ENCODE measurements at regions not wholly inside any gene's neighbourhood (a gene's known extent, or its start where the extent isn't known, plus 50 kb on each side); places are given as distances from the start of the nearest gene placed in this dataset.

DNA sequence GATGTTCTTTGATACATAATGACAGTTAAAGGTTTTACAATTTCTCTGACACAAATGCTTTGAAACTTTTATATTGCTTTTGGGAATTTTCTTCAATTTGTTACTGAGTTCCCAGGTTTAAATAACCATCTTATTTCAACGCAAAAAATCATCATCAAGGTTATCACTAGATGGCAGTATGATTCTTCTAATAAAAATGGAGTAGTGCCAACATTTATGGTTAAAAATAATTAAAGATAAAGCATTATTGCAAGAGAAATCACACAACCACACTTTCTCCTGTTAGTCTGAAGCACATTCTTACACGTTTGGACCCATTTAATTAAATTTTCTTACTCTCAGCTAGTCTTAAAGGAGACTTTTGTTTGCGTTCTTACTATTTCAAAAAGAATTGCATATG is 611.3 kb upstream of the CPXCR1 start:
- no peak for TF ChIP-seq POLR2A (IDR thresholded peaks at IDR 0.05)
- TF ChIP-seq, protein P1, sequence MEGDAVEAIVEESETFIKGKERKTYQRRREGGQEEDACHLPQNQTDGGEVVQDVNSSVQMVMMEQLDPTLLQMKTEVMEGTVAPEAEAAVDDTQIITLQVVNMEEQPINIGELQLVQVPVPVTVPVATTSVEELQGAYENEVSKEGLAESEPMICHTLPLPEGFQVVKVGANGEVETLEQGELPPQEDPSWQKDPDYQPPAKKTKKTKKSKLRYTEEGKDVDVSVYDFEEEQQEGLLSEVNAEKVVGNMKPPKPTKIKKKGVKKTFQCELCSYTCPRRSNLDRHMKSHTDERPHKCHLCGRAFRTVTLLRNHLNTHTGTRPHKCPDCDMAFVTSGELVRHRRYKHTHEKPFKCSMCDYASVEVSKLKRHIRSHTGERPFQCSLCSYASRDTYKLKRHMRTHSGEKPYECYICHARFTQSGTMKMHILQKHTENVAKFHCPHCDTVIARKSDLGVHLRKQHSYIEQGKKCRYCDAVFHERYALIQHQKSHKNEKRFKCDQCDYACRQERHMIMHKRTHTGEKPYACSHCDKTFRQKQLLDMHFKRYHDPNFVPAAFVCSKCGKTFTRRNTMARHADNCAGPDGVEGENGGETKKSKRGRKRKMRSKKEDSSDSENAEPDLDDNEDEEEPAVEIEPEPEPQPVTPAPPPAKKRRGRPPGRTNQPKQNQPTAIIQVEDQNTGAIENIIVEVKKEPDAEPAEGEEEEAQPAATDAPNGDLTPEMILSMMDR (IDR thresholded peaks at IDR 0.05): no peak

All from Peyer's patch (tissue), 4 donors.